IMR-90 (cell line): ENCODE measurements at regions not wholly inside any gene's neighbourhood (a gene's known extent, or its start where the extent isn't known, plus 50 kb on each side); places are given as distances from the start of the nearest gene placed in this dataset.

ENCODE experiments used
- ATAC-seq: fragments of 200-7000 bp; cut with Tn5 transposase; 2 replicates; pipeline ENCODE4 v1.9.1; 2020; ENCODE audit warnings: low read depth, mild to moderate bottlenecking, moderate library complexity
- BruUV-seq: library from RNA; stranded (reverse); fragments of 400-500 nt; replicated peaks from 2 replicates; lab custom pipeline; 2021; lab: Mats Ljungman, UMichigan
- CTCF ChIA-PET: fragments of 300-600 bp; formaldehyde crosslinking; extraction: SDS; loops from one replicate; lab custom pipeline; 2021; ENCODE audit warnings: antibody characterized with exemption; lab: Yijun Ruan, JAX
- POLR2A ChIA-PET: fragments of 300-600 bp; sonication (Branson Sonifier 250); formaldehyde crosslinking; loops from one replicate; lab custom pipeline; 2022; ENCODE audit warnings: antibody characterized with exemption; ENCODE audit not compliant: unreplicated experiment; lab: Charles Lee
- DNase-seq: peaks from one replicate; pipeline ENCODE4 v3.0.0; 2013
- H2AFZ ChIP-seq: replicated peaks from 2 replicates; pipeline ENCODE3; 2013; ENCODE audit warnings: low read length, mild to moderate bottlenecking; ENCODE audit not compliant: poor library complexity
- H2AK5ac ChIP-seq: 2 replicates; pipeline ENCODE4 v1.6.1; 2013; ENCODE audit warnings: low read depth, low read length, inconsistent platforms
- H2AK9ac ChIP-seq: replicated peaks from 2 replicates; pipeline ENCODE3; 2013; ENCODE audit warnings: mild to moderate bottlenecking, low read depth, low read length, moderate library complexity; ENCODE audit not compliant: poor library complexity
- H2BK120ac ChIP-seq: 2 replicates; pipeline ENCODE4 v1.6.1; 2013; ENCODE audit warnings: low read depth, low read length, inconsistent platforms
- H2BK15ac ChIP-seq: 3 replicates; pipeline ENCODE4 v1.6.1; 2013; ENCODE audit warnings: low read depth, low read length, inconsistent platforms
- H2BK20ac ChIP-seq: 2 replicates; pipeline ENCODE4 v1.6.1; 2013; ENCODE audit warnings: low read depth, mild to moderate bottlenecking, inconsistent platforms, low read length, moderate library complexity
- H2BK5ac ChIP-seq: 2 replicates; pipeline ENCODE4 v1.6.1; 2013; ENCODE audit warnings: mild to moderate bottlenecking, low read depth, low read length, inconsistent platforms; ENCODE audit not compliant: poor library complexity, severe bottlenecking
- H3K14ac ChIP-seq: replicated peaks from 2 replicates; pipeline ENCODE4 v1.6.1; 2013; ENCODE audit warnings: low read depth, low read length, inconsistent platforms
- H3K18ac ChIP-seq: 2 replicates; pipeline ENCODE4 v1.6.1; 2013; ENCODE audit warnings: low read depth, low read length, control low read depth
- H3K23ac ChIP-seq: 2 replicates; pipeline ENCODE4 v1.6.1; 2013; ENCODE audit warnings: low read depth, low read length, inconsistent platforms
- H3K27ac ChIP-seq: 2 replicates; pipeline ENCODE4 v1.5.1; 2013; ENCODE audit warnings: mild to moderate bottlenecking, control low read depth, low read length; ENCODE audit not compliant: insufficient read depth
- H3K27me3 ChIP-seq: 2 replicates; pipeline ENCODE4 v1.6.1; 2013; ENCODE audit warnings: low read length; ENCODE audit not compliant: control insufficient read depth, insufficient read depth
- H3K36me3 ChIP-seq: 2 replicates; pipeline ENCODE4 v1.6.1; 2013; ENCODE audit warnings: low read length, mixed read lengths; ENCODE audit not compliant: control insufficient read depth, insufficient read depth
- H3K4ac ChIP-seq: 2 replicates; pipeline ENCODE4 v1.6.1; 2013; ENCODE audit warnings: low read depth, low read length, inconsistent platforms
- H3K4me1 ChIP-seq: 2 replicates; pipeline ENCODE4 v1.6.1; 2013; ENCODE audit warnings: low read length, mixed read lengths; ENCODE audit not compliant: control insufficient read depth, insufficient read depth
- H3K4me2 ChIP-seq: 2 replicates; pipeline ENCODE4 v1.6.1; 2013; ENCODE audit warnings: low read depth, mild to moderate bottlenecking, control low read depth, low read length, moderate library complexity
- H3K4me3 ChIP-seq: 2 replicates; pipeline ENCODE4 v1.5.1; 2013; ENCODE audit warnings: low read depth, mild to moderate bottlenecking, control low read depth, low read length, moderate library complexity; ENCODE audit not compliant: insufficient read depth
- H3K56ac ChIP-seq: 2 replicates; pipeline ENCODE4 v1.6.1; 2013; ENCODE audit warnings: low read length, inconsistent platforms; ENCODE audit not compliant: insufficient read depth; ENCODE audit errors: extremely low read depth
- H3K79me1 ChIP-seq, 2 experiments: 2 replicates each; pipeline ENCODE4 v1.6.1; 2013; ENCODE audit warnings: low read length in 2 of 2, inconsistent platforms in 1 of 2, low read depth in 1 of 2
- H3K9ac ChIP-seq: 2 replicates; pipeline ENCODE4 v1.6.1; 2013; ENCODE audit warnings: low read depth, low read length, control low read depth
- H3K9me1 ChIP-seq: 2 replicates; pipeline ENCODE4 v1.6.1; 2013; ENCODE audit warnings: low read length, inconsistent platforms; ENCODE audit not compliant: insufficient read depth
- H3K9me3 ChIP-seq: 2 replicates; pipeline ENCODE4 v1.6.1; 2013; ENCODE audit warnings: low read length; ENCODE audit not compliant: control insufficient read depth, insufficient read depth
- H4K20me1 ChIP-seq: 2 replicates; pipeline ENCODE4 v1.6.1; 2013; ENCODE audit warnings: low read length, inconsistent platforms; ENCODE audit not compliant: insufficient read depth
- H4K5ac ChIP-seq: 2 replicates; pipeline ENCODE4 v1.6.1; 2013; ENCODE audit warnings: mild to moderate bottlenecking, low read depth, low read length, control low read depth
- H4K8ac ChIP-seq, 2 experiments: 2 replicates each; pipeline ENCODE4 v1.6.1; 2013; ENCODE audit warnings: low read depth in 2 of 2, low read length in 2 of 2, control low read depth in 1 of 2, inconsistent platforms in 1 of 2
- H4K91ac ChIP-seq: 2 replicates; pipeline ENCODE4 v1.6.1; 2013; ENCODE audit warnings: low read depth, low read length, inconsistent platforms; ENCODE audit not compliant: insufficient read depth
- BHLHE40 ChIP-seq: fragments of 150-350 bp; IDR thresholded peaks from 2 replicates; pipeline ENCODE4 v1.6.1; 2016; ENCODE audit warnings: mild to moderate bottlenecking, low read depth, low read length
- CEBPB ChIP-seq: IDR thresholded peaks from 2 replicates; pipeline ENCODE4 v1.6.1; 2012; ENCODE audit warnings: low read depth, low read length, improper control_type of control experiment
- CHD1 ChIP-seq: IDR thresholded peaks from 2 replicates; pipeline ENCODE4 v1.6.1; 2012; ENCODE audit warnings: low read depth, low read length, improper control_type of control experiment
- FOS ChIP-seq: fragments of 150-350 bp; IDR thresholded peaks from 2 replicates; pipeline ENCODE4 v1.6.1; 2016; ENCODE audit warnings: low read depth, low read length
- MAFK ChIP-seq: IDR thresholded peaks from 2 replicates; pipeline ENCODE4 v1.6.1; 2012; ENCODE audit warnings: low read depth, low read length, improper control_type of control experiment
- MAZ ChIP-seq: IDR thresholded peaks from 2 replicates; pipeline ENCODE4 v1.6.1; 2012; ENCODE audit warnings: low read depth, mild to moderate bottlenecking, low read length, improper control_type of control experiment, moderate library complexity, borderline replicate concordance
- MXI1 ChIP-seq: IDR thresholded peaks from 2 replicates; pipeline ENCODE4 v1.6.1; 2012; ENCODE audit warnings: low read depth, mild to moderate bottlenecking, low read length, moderate library complexity, borderline replicate concordance
- NFE2L2 ChIP-seq: fragments of 150-350 bp; IDR thresholded peaks from 2 replicates; pipeline ENCODE4 v1.6.1; 2016; ENCODE audit warnings: low read depth, mild to moderate bottlenecking, low read length
- POLR2A ChIP-seq: IDR thresholded peaks from 2 replicates; pipeline ENCODE4 v1.6.1; 2012; ENCODE audit warnings: mild to moderate bottlenecking, low read depth, low read length
- RAD21 ChIP-seq: IDR thresholded peaks from 2 replicates; pipeline ENCODE4 v1.6.1; 2012; ENCODE audit warnings: low read length, improper control_type of control experiment
- RCOR1 ChIP-seq: IDR thresholded peaks from 2 replicates; pipeline ENCODE4 v1.6.1; 2012; ENCODE audit warnings: mild to moderate bottlenecking, low read length, improper control_type of control experiment; ENCODE audit not compliant: insufficient replicate concordance
- RFX5 ChIP-seq: IDR thresholded peaks from 2 replicates; pipeline ENCODE4 v1.8.0; 2012; ENCODE audit warnings: low read depth, mild to moderate bottlenecking, low read length, moderate library complexity
- SMC3 ChIP-seq: fragments of 150-350 bp; IDR thresholded peaks from 2 replicates; pipeline ENCODE4 v1.6.1; 2016; ENCODE audit warnings: low read depth, mild to moderate bottlenecking, antibody characterized with exemption, low read length, moderate library complexity
- WGBS, 2 experiments: methylation state at CpG; one replicate each; pipeline versions ENCODE4 v1.1.5 to v1.1.7; 2013; ENCODE audit warnings: missing lambda C conversion rate in 2 of 2; ENCODE audit not compliant: insufficient read length in 1 of 2; ENCODE audit errors: extremely low coverage in 2 of 2; 5-methylcytosine and 5-hydroxymethylcytosine counted together
- dilution Hi-C: fragments of 300-500 bp; cut with HindIII; formaldehyde crosslinking; loops from one replicate; pipeline ENCODE4 v1.14.3; 2018; ENCODE audit warnings: low sequenced_read_pairs; ENCODE audit not compliant: unreplicated experiment
- in situ Hi-C: fragments of 300-500 bp; cut with MboI; formaldehyde crosslinking; loops from 3 replicates; pipeline ENCODE4 v1.14.3; 2019; ENCODE audit warnings: low sequenced_read_pairs, inconsistent platforms, mixed read lengths
- intact Hi-C: fragments of 100-400 bp; cut with micrococcal nuclease; formaldehyde crosslinking; loops from 2 replicates; pipeline ENCODE4 v1.10.0; 2022
- TF ChIP-seq, protein P1 (sequence below): fragments of 150-350 bp; IDR thresholded peaks from 2 replicates; pipeline ENCODE4 v1.6.1; 2016; ENCODE audit warnings: low read depth, mild to moderate bottlenecking, low read length, moderate library complexity, borderline replicate concordance
- TF ChIP-seq, protein P2 (sequence below): conservative IDR thresholded peaks from 2 replicates; pipeline ENCODE4 v1.5.1; 2012; ENCODE audit warnings: mild to moderate bottlenecking, low read depth, low read length, improper control_type of control experiment
- TF ChIP-seq, protein P3 (sequence below): fragments of 150-350 bp; IDR thresholded peaks from 2 replicates; pipeline ENCODE4 v1.6.1; 2017; ENCODE audit warnings: mild to moderate bottlenecking, antibody characterized with exemption, low read length, low read depth

DNA sequence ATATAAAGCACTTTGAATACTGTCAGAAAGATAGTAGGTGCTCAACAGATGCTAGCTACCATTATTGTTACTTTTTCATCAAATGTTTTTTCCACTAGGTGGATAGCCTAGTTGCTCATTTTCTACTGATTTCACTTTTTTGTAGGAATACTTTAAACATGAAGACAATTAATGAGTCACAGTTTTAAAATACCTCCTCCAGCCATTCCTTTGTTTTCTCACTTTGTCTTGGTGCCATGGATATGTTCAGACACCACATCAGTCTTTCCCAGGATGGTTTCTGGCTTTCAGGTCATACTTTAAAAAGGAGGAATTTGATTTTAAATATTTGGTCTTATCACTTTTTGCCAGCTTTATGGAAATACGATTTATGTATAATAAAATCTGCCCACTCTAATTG lies 147.1 kb upstream of the MGMT start:
- ChIA-PET POLR2A (no interaction called here), CTCF (no interaction called here)
- no peaks in the 10 kb centered on the region for H3K79me1 ChIP-seq
- DNase-seq (no peak), ATAC-seq (no peak)
- no peak overlapping the region for H2BK15ac ChIP-seq
- H3K4me3 ChIP-seq = no peak overlapping the region
- intact Hi-C loops (loop anchor here (5.0 to 10.0 kb wide), 3 partner anchors 223 to 635 kb away; no protein-coding TSS in a partner anchor), in situ Hi-C loops (no loop called here), dilution Hi-C loops (no loop called here)
- no peaks in the 10 kb centered on the region for H4K20me1 ChIP-seq
- H4K91ac ChIP-seq = no peak overlapping the region
- H3K14ac ChIP-seq = no peak overlapping the region
- H3K9ac ChIP-seq = no peak overlapping the region
- no peak overlapping the region for H2AK9ac ChIP-seq
- no peak overlapping the region for H3K56ac ChIP-seq
- H2AK5ac ChIP-seq = no peak overlapping the region
- no peak overlapping the region for H4K5ac ChIP-seq
- no peak overlapping the region for H2BK5ac ChIP-seq
- no peak overlapping the region for H4K8ac ChIP-seq
- no TSS peak for BruUV-seq
- H2BK120ac ChIP-seq = no peak overlapping the region
- H3K27ac ChIP-seq = no peak overlapping the region
- TF ChIP-seq, protein P1, sequence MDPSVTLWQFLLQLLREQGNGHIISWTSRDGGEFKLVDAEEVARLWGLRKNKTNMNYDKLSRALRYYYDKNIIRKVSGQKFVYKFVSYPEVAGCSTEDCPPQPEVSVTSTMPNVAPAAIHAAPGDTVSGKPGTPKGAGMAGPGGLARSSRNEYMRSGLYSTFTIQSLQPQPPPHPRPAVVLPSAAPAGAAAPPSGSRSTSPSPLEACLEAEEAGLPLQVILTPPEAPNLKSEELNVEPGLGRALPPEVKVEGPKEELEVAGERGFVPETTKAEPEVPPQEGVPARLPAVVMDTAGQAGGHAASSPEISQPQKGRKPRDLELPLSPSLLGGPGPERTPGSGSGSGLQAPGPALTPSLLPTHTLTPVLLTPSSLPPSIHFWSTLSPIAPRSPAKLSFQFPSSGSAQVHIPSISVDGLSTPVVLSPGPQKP = no peak
- TF ChIP-seq RCOR1 = no peak
- TF ChIP-seq POLR2A = no peak
- no peak for TF ChIP-seq CHD1
- TF ChIP-seq, protein P2, sequence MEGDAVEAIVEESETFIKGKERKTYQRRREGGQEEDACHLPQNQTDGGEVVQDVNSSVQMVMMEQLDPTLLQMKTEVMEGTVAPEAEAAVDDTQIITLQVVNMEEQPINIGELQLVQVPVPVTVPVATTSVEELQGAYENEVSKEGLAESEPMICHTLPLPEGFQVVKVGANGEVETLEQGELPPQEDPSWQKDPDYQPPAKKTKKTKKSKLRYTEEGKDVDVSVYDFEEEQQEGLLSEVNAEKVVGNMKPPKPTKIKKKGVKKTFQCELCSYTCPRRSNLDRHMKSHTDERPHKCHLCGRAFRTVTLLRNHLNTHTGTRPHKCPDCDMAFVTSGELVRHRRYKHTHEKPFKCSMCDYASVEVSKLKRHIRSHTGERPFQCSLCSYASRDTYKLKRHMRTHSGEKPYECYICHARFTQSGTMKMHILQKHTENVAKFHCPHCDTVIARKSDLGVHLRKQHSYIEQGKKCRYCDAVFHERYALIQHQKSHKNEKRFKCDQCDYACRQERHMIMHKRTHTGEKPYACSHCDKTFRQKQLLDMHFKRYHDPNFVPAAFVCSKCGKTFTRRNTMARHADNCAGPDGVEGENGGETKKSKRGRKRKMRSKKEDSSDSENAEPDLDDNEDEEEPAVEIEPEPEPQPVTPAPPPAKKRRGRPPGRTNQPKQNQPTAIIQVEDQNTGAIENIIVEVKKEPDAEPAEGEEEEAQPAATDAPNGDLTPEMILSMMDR = no peak
- TF ChIP-seq MAFK = no peak
- TF ChIP-seq NFE2L2 = no peak
- TF ChIP-seq MAZ = no peak
- no peak for TF ChIP-seq FOS
- TF ChIP-seq CEBPB = no peak
- TF ChIP-seq SMC3 = no peak
- no peak for TF ChIP-seq RAD21
- no peak for TF ChIP-seq MXI1
- no peak for TF ChIP-seq BHLHE40
- TF ChIP-seq, protein P3, sequence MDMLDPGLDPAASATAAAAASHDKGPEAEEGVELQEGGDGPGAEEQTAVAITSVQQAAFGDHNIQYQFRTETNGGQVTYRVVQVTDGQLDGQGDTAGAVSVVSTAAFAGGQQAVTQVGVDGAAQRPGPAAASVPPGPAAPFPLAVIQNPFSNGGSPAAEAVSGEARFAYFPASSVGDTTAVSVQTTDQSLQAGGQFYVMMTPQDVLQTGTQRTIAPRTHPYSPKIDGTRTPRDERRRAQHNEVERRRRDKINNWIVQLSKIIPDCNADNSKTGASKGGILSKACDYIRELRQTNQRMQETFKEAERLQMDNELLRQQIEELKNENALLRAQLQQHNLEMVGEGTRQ = no peak
- no peak for TF ChIP-seq RFX5
- H3K36me3 ChIP-seq = no peaks in the 10 kb centered on the region
- H3K4ac ChIP-seq = no peak overlapping the region
- no peak overlapping the region for H3K18ac ChIP-seq
- H3K4me1 ChIP-seq = peaks cover 8% of the 10 kb centered on the region
- no peak overlapping the region for H2BK20ac ChIP-seq
- no peak overlapping the region for H2AFZ ChIP-seq
- no peak overlapping the region for H3K4me2 ChIP-seq
- H3K27me3 ChIP-seq = no peaks in the 10 kb centered on the region
- H3K9me3 ChIP-seq = 0 out of 2 replicates have a peak, but pooled peaks cover 1% of the 10 kb centered on the region
- WGBS, 2 experiments = no CpG with 5 or more reads among the region's 1 CpG
- no peak overlapping the region for H3K23ac ChIP-seq
- H3K9me1 ChIP-seq = no peaks in the 10 kb centered on the region
